Forelimb muscle (tissue), 1 donor: ENCODE measurements at regions not wholly inside any gene's neighbourhood (a gene's known extent, or its start where the extent isn't known, plus 50 kb on each side); places are given as distances from the start of the nearest gene placed in this dataset.
"Not testable (repeated sequence)": the region's sequence is repeated elsewhere in the genome, so short reads cannot be mapped to it uniquely, and the experiment has no call there.

Experiments
- DNase-seq: peaks from one replicate; pipeline ENCODE4 v3.0.0-alpha.2; 2013; ENCODE audit warnings: low read depth

GRCh38 chr2:167752734-167753133, 494.7 kb downstream of the STK39 start:
- no peak for DNase-seq

- no peak for DNase-seq
Measured at GRCh38 chr2:167750675-167751074, 496.7 kb downstream of the STK39 start.

GRCh38 chr2:167749660-167750059, 497.7 kb downstream of the STK39 start:
- DNase-seq, result no peak

GRCh38 chr2:167749016-167749415, 498.4 kb downstream of the STK39 start:
- no peak for DNase-seq

- DNase-seq, result no peak
Measured at GRCh38 chr2:167748536-167748935, 498.9 kb downstream of the STK39 start.

GRCh38 chr2:167745667-167746066, 501.7 kb downstream of the STK39 start:
- no peak for DNase-seq

- not testable (repeated sequence) for DNase-seq
Measured at GRCh38 chr2:167739921-167740320, 507.5 kb downstream of the STK39 start.

- DNase-seq, result no peak
Measured at GRCh38 chr2:167733747-167734146, 513.6 kb downstream of the STK39 start.

GRCh38 chr2:167732326-167732725, 515.1 kb downstream of the STK39 start:
- no peak for DNase-seq

GRCh38 chr2:167729911-167730310, 517.5 kb downstream of the STK39 start:
- DNase-seq, result no peak

GRCh38 chr2:167726788-167727187, 520.6 kb downstream of the STK39 start:
- no peak for DNase-seq

- DNase-seq, result no peak
Measured at GRCh38 chr2:167721593-167721992, 525.8 kb downstream of the STK39 start.

- DNase-seq, result no peak
Measured at GRCh38 chr2:167719410-167719809, 528.0 kb downstream of the STK39 start.

GRCh38 chr2:167718560-167718959, 528.8 kb downstream of the STK39 start:
- no peak for DNase-seq

- DNase-seq, result no peak
Measured at GRCh38 chr2:167715932-167716331, 531.5 kb downstream of the STK39 start.

GRCh38 chr2:167715498-167715897, 531.9 kb downstream of the STK39 start:
- not testable (repeated sequence) for DNase-seq

- no peak for DNase-seq
Measured at GRCh38 chr2:167712275-167712674, 535.1 kb downstream of the STK39 start.

GRCh38 chr2:167708998-167709397, 538.4 kb downstream of the STK39 start:
- DNase-seq, result no peak

GRCh38 chr2:167706800-167707199, 540.6 kb downstream of the STK39 start:
- no peak for DNase-seq

GRCh38 chr2:167703441-167703840, 544.0 kb downstream of the STK39 start:
- DNase-seq, result no peak

GRCh38 chr2:167702227-167702626, 545.2 kb downstream of the STK39 start:
- no peak for DNase-seq

GRCh38 chr2:167701651-167702050, 545.7 kb downstream of the STK39 start:
- DNase-seq, result no peak

- no peak for DNase-seq
Measured at GRCh38 chr2:167697948-167698347, 549.4 kb downstream of the STK39 start.

GRCh38 chr2:167697194-167697593, 550.2 kb downstream of the STK39 start:
- no peak for DNase-seq

- no peak for DNase-seq
Measured at GRCh38 chr2:167692936-167693335, 554.5 kb downstream of the STK39 start.
